Thyroid gland (tissue), 4 donors: ENCODE measurements at regions not wholly inside any gene's neighbourhood (a gene's known extent, or its start where the extent isn't known, plus 50 kb on each side); places are given as distances from the start of the nearest gene placed in this dataset.

Experiments used
- DNase-seq, 2 donors: peaks; one replicate each; pipeline ENCODE4 v3.0.0-alpha.2; 2019
- H3K27ac ChIP-seq, 3 donors: fragments of 200-600 bp; sonication (generic); 1 replicate in 2 of 3; 2 replicates in 1 of 3; pipeline ENCODE4 v1.5.1; 2016 to 2019; ENCODE audit warnings: mild to moderate bottlenecking in 1 of 3, moderate library complexity in 1 of 3
- H3K27me3 ChIP-seq: fragments of 200-600 bp; sonication (generic); one replicate; pipeline ENCODE4 v1.5.1; 2019
- H3K36me3 ChIP-seq, 2 donors: fragments of 200-600 bp; sonication (generic); one replicate each; pipeline ENCODE4 v1.5.1; 2016 to 2019
- H3K4me1 ChIP-seq, 2 donors: fragments of 200-600 bp; sonication (generic); one replicate each; pipeline ENCODE4 v1.5.1; 2017 to 2019
- H3K4me3 ChIP-seq, 3 donors: fragments of 200-600 bp; sonication (generic); replicated peaks in 1 of 3; 1 replicate in 2 of 3; 2 replicates in 1 of 3; pipeline ENCODE4 v1.5.1; 2016; ENCODE audit warnings: mild to moderate bottlenecking in 1 of 3
- H3K9me3 ChIP-seq: fragments of 200-600 bp; sonication (generic); one replicate; pipeline ENCODE4 v1.5.1; 2017
- CTCF ChIP-seq, 6 experiments: fragments of 200-600 bp in 3 of 6; fragments of 450-650 bp in 3 of 6; sonication (generic) in 3 of 6; IDR thresholded peaks; one replicate each; pipeline ENCODE4 v1.5.1; 2016 to 2019; ENCODE audit warnings: antibody characterized with exemption in 6 of 6, mild to moderate bottlenecking in 2 of 6, inconsistent platforms in 1 of 6, moderate library complexity in 1 of 6
- POLR2A ChIP-seq, 2 donors: fragments of 450-650 bp; IDR thresholded peaks; one replicate each; pipeline ENCODE4 v1.6.1; 2017; ENCODE audit warnings: antibody characterized with exemption in 2 of 2, mild to moderate bottlenecking in 2 of 2, moderate library complexity in 1 of 2
- WGBS, 2 donors: methylation state at CpG; one replicate each; pipeline ENCODE4 v1.1.5; 2017; 5-methylcytosine and 5-hydroxymethylcytosine counted together
- intact Hi-C: fragments of 100-400 bp; cut with DNase I; formaldehyde crosslinking; loops from one replicate; pipeline ENCODE4 v1.15.1; 2023

DNA sequence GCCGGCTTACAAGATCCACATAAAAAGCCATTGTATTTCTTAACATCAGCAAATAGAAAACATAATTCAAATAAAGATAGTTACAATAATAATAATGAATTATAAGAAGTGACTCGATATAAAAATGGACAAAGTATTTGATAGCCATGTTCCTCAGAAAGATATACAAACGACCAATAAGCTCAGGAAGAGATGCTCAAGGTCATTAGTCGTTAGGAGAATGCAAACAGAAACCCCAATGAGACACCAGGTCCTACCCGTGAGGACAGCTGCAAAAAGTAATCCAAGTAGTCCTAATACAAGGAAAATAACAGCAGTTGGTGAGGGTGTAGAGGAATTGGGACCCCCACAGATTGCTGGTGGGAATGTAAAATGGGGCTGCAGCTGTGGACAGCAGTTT lies 54.2 kb upstream of the INPP5A start:
- Histone ChIP-seq H3K36me3 (no peaks in the 10 kb centered on the region), H3K27me3 (no peaks in the 10 kb centered on the region), H3K9me3 (no peaks in the 10 kb centered on the region), H3K27ac (no peak overlapping the region), H3K4me1 (peaks cover 0 to 4% of the 10 kb centered on the region in 2 donors), H3K4me3 (no peak overlapping the region)
- 85 to 94% methylated on average over 5 of the region's 5 CpGs for WGBS, 2 donors
- TF ChIP-seq CTCF (IDR thresholded peaks at IDR 0.05), result no peak
- no peak for TF ChIP-seq POLR2A (IDR thresholded peaks at IDR 0.05)
- intact Hi-C loops, result no loop called here
- DNase-seq, result no peak

DNA sequence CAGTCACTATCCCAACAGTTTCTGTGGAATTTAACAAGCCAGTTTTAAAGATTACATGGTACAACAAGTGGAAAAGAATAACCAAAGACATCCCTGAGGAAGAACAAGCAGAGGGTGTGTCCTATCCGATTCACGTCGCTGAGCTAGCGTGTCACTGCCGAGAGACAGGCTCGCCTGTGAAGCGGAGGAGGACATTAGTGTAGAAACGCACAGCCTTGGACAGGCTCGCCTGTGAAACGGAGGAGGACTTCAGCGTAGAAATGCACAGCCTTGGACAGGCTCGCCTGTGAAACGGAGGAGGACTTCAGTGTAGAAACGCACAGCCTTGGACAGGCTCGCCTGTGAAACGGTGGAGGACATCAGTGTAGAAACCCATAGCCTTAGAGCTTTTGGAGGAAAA lies 52.7 kb upstream of the INPP5A start:
- WGBS, 2 donors, result 95 to 96% methylated on average over 16 of the region's 16 CpGs
- intact Hi-C loops, result no loop called here
- Histone ChIP-seq H3K27ac (no peak overlapping the region), H3K36me3 (no peaks in the 10 kb centered on the region), H3K27me3 (no peaks in the 10 kb centered on the region), H3K4me1 (peaks cover 0 to 4% of the 10 kb centered on the region in 2 donors), H3K9me3 (no peaks in the 10 kb centered on the region), H3K4me3 (no peak overlapping the region)
- TF ChIP-seq CTCF (IDR thresholded peaks at IDR 0.05) (no peak), POLR2A (IDR thresholded peaks at IDR 0.05) (no peak)
- no peak for DNase-seq

DNA sequence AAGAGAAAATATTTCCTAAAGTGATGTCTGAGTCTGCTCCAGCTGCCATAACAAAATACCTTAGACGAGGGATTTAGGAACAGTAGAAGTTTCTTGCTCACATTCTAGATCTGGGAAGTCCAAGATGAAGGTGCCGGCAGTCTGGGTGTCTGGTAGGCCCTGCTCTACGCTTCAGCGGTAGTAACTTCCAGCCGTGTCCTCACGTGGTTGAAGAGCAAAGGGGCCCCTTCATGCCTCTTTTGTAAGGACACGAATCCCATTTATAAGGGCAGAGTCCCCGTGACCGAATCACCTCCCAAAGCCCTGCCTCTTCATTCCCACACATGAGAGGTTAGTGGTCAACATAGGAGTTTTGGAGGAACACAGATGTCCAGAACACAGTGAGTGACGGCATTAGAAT lies 52.2 kb upstream of the INPP5A start:
- Histone ChIP-seq H3K27me3 (no peaks in the 10 kb centered on the region), H3K36me3 (no peaks in the 10 kb centered on the region), H3K9me3 (no peaks in the 10 kb centered on the region), H3K4me3 (no peak overlapping the region), H3K4me1 (peaks cover 0 to 4% of the 10 kb centered on the region in 2 donors), H3K27ac (no peak overlapping the region)
- WGBS, 2 donors, result 66 to 82% methylated on average over 10 of the region's 10 CpGs
- intact Hi-C loops, result no loop called here
- TF ChIP-seq POLR2A (IDR thresholded peaks at IDR 0.05) (no peak), CTCF (IDR thresholded peaks at IDR 0.05) (no peak)
- no peak for DNase-seq

DNA sequence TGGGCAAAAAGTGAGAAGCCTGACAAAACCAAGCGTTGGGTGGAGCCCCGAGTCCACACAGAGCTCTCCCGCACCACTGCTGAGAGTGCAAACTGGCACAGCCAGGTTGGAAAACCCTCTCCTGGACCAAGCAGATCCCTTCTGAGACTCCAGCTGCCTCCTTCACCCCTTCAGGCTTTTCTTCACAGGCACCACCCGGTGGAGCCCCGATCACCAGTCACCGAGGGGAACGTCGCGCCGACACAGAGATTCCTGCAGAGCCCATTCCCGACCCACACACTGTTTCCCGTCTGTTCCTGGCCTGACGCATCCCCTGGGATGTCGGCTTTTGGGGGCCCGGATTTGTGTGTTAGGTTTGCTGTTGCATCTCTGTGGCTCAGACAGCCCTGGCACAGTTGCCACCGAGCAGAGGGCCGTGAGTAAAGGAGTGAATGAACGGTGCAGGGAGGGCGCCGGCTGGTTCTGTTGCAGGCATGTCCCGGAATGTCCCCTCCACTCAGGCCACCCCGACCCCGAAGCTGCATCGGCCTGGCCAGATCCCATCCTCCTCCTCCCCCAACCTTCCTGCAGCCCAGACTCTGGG lies 51.0 kb upstream of the INPP5A start:
- Histone ChIP-seq H3K4me3 (no peak overlapping the region), H3K9me3 (no peaks in the 10 kb centered on the region), H3K27ac (no peak overlapping the region), H3K36me3 (no peaks in the 10 kb centered on the region), H3K4me1 (peaks cover 0 to 3% of the 10 kb centered on the region in 2 donors), H3K27me3 (no peaks in the 10 kb centered on the region)
- intact Hi-C loops, result no loop called here
- WGBS, 2 donors, result 86 to 91% methylated on average over 24 of the region's 24 CpGs
- no peak for DNase-seq
- TF ChIP-seq POLR2A (IDR thresholded peaks at IDR 0.05) (no peak), CTCF (IDR thresholded peaks at IDR 0.05) (no peak)

GRCh38 chr10:132487241-132488135 lies 50.1 kb upstream of the INPP5A start:
- Histone ChIP-seq H3K4me1 (no peaks in the 10 kb centered on the region), H3K9me3 (no peaks in the 10 kb centered on the region), H3K36me3 (no peaks in the 10 kb centered on the region), H3K4me3 (no peak overlapping the region), H3K27me3 (no peaks in the 10 kb centered on the region), H3K27ac (no peak overlapping the region)
- 86 to 89% methylated on average over 32 to 39 of the region's 41 CpGs for WGBS, 2 donors
- DNase-seq, result no peak
- intact Hi-C loops, result no loop called here
- TF ChIP-seq CTCF (IDR thresholded peaks at IDR 0.05) (no peak), POLR2A (IDR thresholded peaks at IDR 0.05) (no peak)
